SKM-1 (cell line): ENCODE measurements at regions not wholly inside any gene's neighbourhood (a gene's known extent, or its start where the extent isn't known, plus 50 kb on each side); places are given as distances from the start of the nearest gene placed in this dataset.

ENCODE experiments used
- DNase-seq: peaks from one replicate; lab custom pipeline; 2025; ENCODE audit not compliant: unreplicated experiment; lab: John Stamatoyannopoulos, UW

GRCh38 chr10:3526727-3527501 is 258.1 kb downstream of the KLF6 start:
- no peak for DNase-seq

GRCh38 chr10:3525832-3526449 is 259.1 kb downstream of the KLF6 start:
- no peak for DNase-seq

DNA sequence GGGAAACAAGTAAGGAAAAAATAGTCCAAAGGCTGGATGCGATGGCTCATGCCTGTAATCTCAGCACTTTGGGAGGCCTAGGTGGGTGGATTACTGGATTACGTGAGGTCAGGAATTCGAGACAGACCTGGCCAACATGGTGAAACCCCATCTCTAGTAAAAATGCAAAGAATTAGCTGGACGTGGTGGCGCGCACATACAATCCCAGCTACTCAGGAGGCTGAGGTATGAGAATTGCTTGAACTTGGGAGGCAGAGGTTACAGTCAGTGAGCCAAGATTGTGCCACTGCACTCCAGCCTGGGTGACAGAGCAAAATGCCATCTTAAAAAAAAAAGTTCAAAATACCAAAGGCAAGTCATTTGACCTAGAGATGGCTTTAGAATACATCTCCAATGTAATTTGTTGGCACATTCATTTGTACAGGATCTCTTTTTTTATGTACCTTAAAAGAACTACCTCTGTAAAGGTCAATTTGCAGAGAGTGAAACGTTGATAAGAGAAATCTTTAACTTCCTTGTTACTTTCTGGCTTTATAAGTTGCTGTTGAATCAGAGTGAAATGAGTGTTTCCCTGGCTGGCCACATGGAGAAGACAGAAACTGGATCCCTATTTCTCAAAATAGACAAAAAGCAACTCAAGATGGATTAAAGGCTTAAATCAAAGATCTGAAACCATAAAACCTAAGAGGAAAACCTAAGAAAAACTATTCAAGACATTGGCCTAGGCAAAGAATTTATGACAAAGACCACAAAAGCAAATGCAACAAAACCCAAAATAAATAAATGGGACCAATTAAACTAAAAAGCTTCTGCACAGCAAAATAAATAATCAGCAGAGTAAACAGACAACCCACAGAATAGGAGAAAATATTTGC is 260.7 kb downstream of the KLF6 start:
- DNase-seq = no peak

- DNase-seq = no peak
These were observed 261.5 kb downstream of the KLF6 start for GRCh38 chr10:3523309-3524050.

GRCh38 chr10:3516923-3517255 is 268.1 kb downstream of the KLF6 start:
- DNase-seq = no peak

- DNase-seq = no peak
These were observed 268.6 kb downstream of the KLF6 start for GRCh38 chr10:3516234-3516922.

DNA sequence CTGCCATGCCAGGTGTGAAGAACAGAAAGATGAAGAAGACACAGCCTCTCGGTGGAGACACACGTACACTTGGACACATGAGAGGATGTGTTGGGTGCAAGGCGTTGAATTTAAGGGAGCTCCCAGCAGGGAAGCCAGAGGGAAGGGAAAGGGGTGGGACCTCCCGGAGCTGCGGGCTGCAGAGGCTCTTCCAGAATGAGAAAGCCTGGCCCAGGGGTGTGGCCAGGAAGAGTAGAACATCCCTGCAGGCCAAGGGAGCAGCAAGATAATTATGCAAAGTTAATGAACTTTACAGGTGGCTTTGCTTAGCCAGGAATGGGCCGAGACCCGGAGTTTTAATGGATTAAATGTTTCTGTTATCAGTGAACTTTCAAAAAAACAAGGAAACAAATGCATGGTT is 270.3 kb downstream of the KLF6 start:
- no peak for DNase-seq

- no peak for DNase-seq
These were observed 272.7 kb downstream of the KLF6 start for GRCh38 chr10:3512263-3512662.

- no peak for DNase-seq
These were observed 273.5 kb downstream of the KLF6 start for GRCh38 chr10:3511483-3511882.

- DNase-seq = no peak
These were observed 274.3 kb downstream of the KLF6 start for GRCh38 chr10:3510741-3511140.

GRCh38 chr10:3509355-3509754 is 275.7 kb downstream of the KLF6 start:
- no peak for DNase-seq

DNA sequence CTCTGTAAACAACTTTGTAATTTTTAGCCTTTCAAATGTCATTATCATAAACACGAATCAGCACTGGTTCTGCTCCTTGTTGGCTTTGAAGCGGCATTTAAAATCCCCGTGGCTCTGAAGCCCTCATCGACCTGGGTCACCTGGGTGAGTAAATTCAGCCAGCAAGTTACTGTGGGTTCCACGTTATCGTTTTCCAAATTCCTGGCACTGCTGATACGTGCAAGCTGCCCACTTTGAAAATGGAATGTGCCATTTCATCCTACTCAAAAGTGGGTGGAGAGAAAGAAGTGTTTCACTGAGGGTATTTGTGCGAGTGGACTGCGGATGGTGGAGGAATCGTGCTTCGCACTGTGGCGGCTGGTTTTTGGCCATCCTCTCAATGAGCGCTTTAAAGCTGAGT is 281.7 kb downstream of the KLF6 start:
- DNase-seq = no peak

- DNase-seq = no peak
These were observed 282.3 kb downstream of the KLF6 start for GRCh38 chr10:3502673-3503072.

DNA sequence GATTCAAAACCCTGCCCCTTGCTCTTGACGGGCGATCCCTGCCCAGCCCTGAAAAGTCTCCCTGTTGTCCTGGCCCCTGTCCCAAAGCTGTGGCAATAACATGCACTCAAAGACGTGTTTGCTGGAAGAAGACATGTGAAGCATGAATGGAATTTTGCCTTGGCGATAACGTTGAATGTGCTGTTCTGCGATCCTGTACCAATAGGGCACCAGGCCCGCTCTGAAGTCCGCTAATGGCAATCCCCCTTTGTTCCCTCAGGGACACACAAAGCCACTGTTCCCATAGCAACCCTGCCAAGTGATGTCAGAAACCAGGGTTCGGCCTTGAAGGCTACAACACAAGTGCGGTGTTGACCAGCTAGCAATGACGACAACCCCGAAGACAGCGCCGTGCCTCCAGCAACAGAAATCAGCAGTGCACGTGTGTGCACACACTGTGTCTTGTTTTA is 284.6 kb downstream of the KLF6 start:
- DNase-seq = no peak

- DNase-seq = no peak
These were observed 285.9 kb downstream of the KLF6 start for GRCh38 chr10:3499120-3499519.

- no peak for DNase-seq
These were observed 287.4 kb downstream of the KLF6 start for GRCh38 chr10:3497581-3497980.

- DNase-seq = no peak
These were observed 288.9 kb downstream of the KLF6 start for GRCh38 chr10:3496138-3496537.

GRCh38 chr10:3495281-3495680 is 289.7 kb downstream of the KLF6 start:
- DNase-seq = no peak

DNA sequence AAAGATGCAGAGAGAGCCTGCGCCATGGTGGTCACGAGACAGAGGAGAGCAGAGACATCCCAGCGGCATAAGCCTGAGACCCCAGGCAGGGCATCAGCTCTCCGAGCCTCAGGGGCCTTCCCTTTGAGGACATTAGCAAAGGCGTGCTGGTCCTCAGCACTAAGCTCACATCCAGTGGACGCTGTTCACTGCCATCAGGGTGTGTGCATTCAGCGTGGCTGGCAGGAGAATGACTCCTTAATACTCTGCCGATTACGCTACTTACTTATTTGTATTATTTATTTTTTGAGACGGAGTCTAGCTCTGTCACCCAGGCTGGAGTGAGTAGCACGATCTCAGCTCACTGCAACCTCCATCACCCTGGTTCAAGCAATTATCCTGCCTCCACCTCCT is 290.2 kb downstream of the KLF6 start:
- DNase-seq = no peak

DNA sequence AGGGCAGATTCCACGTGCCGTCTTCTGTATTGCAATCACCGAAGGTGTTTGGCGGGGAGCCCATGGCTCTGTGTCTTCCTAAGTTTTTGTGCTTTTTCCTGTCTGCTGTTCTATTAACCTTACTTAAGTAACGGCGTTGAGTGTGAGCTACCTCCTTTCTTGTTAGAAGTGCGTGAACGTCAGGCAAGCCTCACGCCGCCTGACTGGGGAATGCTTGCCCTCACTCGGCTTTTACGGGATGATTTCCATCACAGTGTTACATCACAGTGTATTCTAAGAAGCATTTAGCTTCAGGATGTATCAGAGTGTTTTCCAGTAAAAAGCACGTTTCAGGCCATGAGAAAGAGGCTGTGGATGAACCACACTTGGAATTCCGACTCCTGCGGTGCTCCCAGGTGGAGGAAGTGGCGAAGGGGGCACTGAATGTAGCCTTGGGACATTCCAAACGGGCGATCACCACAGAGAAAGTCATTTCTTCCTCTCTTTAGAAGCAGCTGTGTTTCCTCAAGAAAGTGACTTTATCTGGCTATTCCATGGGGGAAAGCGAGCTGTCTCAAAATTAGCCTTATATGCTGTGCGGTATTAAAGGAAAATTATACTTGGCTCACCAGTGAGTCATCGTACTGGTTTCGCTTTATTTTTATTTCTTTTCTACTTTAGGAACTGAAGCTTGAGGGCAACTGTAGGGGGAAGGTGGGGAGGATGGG is 290.7 kb downstream of the KLF6 start:
- no peak for DNase-seq
